GM21528 (cell line): ENCODE measurements at regions not wholly inside any gene's neighbourhood (a gene's known extent, or its start where the extent isn't known, plus 50 kb on each side); places are given as distances from the start of the nearest gene placed in this dataset.

Experiments used
- ATAC-seq: cut with Tn5 transposase; IDR thresholded peaks from one replicate; pipeline ENCODE4 v1.9.1; 2021; ENCODE audit warnings: mild to moderate bottlenecking, moderate library complexity; ENCODE audit not compliant: unreplicated experiment, low FRiP score

- ATAC-seq = no peak
These were observed 64.3 kb upstream of the BTBD3 start for GRCh38 chr20:11853359-11853758.

- no peak for ATAC-seq
These were observed 56.2 kb upstream of the BTBD3 start for GRCh38 chr20:11861479-11861878.

- ATAC-seq = no peak
These were observed 50.3 kb upstream of the BTBD3 start for GRCh38 chr20:11867291-11867919.
